ENCODE measurements at regions not wholly inside any gene's neighbourhood (a gene's known extent, or its start where the extent isn't known, plus 50 kb on each side); places are given as distances from the start of the nearest gene placed in this dataset.

DNA sequence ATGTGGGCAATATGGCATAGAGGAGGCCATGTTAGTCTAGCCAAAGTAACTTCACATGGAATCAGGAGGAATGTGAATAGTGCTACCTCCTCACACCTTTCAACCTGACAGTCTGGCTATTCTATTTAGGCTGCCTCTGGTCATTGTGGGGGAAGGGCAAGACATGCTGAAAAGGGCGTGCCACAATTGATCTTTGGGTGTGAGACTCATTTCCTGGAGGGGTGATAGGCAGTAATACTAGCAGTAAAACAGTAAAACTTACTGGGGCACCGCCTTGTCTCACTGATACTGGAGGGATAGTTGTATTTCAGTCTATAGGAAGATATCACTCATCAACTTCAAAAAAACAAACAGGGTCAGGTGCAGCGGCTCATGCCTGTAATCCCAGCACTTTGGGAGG lies 88.7 kb downstream of the TMEM168 start:
- no peak overlapping the region for H3K9ac ChIP-seq (ENCODE audit: insufficient read depth, low read length)

GRCh38 chr7:112707655-112708054 lies 82.5 kb downstream of the TMEM168 start:
- Histone ChIP-seq H3K9me3 (ENCODE audit: control insufficient read depth, insufficient read depth, low read depth, low read length) (no peaks in the 10 kb centered on the region), H3K36me3 (ENCODE audit: control insufficient read depth, insufficient read depth, low read length) (no peaks in the 10 kb centered on the region), H3K4me3 (replicated peaks in 1 of 4; ENCODE audit: control extremely low read depth in 1 of 4, insufficient read depth in 1 of 4, low read depth in 3 of 4, low read length in 4 of 4) (no peak overlapping the region), H3K27me3 (ENCODE audit: control insufficient read depth, insufficient read depth, low read length) (no peaks in the 10 kb centered on the region), H3K4me1 (ENCODE audit: control insufficient read depth, extremely low read depth, insufficient read depth, low read length) (no peaks in the 10 kb centered on the region), H3K27ac (ENCODE audit: insufficient read depth, low read length) (no peak overlapping the region), H3K4me2 (ENCODE audit: extremely low read depth, insufficient read depth, low read length) (no peak overlapping the region), H3K9ac (ENCODE audit: insufficient read depth, low read length) (no peak overlapping the region), H4K20me1 (ENCODE audit: control insufficient read depth, extremely low read depth, insufficient read depth, low read length) (no peaks in the 10 kb centered on the region), H2AFZ (ENCODE audit: low read length) (no peak overlapping the region), H3K79me2 (ENCODE audit: control insufficient read depth, insufficient read depth, low read length) (no peaks in the 10 kb centered on the region)
- TF ChIP-seq, protein P1, sequence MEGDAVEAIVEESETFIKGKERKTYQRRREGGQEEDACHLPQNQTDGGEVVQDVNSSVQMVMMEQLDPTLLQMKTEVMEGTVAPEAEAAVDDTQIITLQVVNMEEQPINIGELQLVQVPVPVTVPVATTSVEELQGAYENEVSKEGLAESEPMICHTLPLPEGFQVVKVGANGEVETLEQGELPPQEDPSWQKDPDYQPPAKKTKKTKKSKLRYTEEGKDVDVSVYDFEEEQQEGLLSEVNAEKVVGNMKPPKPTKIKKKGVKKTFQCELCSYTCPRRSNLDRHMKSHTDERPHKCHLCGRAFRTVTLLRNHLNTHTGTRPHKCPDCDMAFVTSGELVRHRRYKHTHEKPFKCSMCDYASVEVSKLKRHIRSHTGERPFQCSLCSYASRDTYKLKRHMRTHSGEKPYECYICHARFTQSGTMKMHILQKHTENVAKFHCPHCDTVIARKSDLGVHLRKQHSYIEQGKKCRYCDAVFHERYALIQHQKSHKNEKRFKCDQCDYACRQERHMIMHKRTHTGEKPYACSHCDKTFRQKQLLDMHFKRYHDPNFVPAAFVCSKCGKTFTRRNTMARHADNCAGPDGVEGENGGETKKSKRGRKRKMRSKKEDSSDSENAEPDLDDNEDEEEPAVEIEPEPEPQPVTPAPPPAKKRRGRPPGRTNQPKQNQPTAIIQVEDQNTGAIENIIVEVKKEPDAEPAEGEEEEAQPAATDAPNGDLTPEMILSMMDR (conservative IDR thresholded peaks at IDR 0.05 in 1 of 2, IDR thresholded peaks at IDR 0.05 in 1 of 2; ENCODE audit: low read depth in 1 of 2, low read length in 2 of 2), result no peak
- no peak for TF ChIP-seq EZH2 (IDR thresholded peaks at IDR 0.05; ENCODE audit: low read length, missing control alignments)
- no peak for DNase-seq (ENCODE audit: low read depth in 2 of 2)

More for the DNA sequence above, 88.7 kb downstream of the TMEM168 start:
- TF ChIP-seq, protein P1 (conservative IDR thresholded peaks at IDR 0.05 in 1 of 2, IDR thresholded peaks at IDR 0.05 in 1 of 2; ENCODE audit: low read depth in 1 of 2, low read length in 2 of 2), result no peak
- TF ChIP-seq EZH2 (IDR thresholded peaks at IDR 0.05; ENCODE audit: low read length, missing control alignments), result no peak
- DNase-seq (ENCODE audit: low read depth in 2 of 2), result no peak
- Histone ChIP-seq H3K4me3 (replicated peaks in 1 of 4; ENCODE audit: control extremely low read depth in 1 of 4, insufficient read depth in 1 of 4, low read depth in 3 of 4, low read length in 4 of 4) (no peak overlapping the region), H3K9me3 (ENCODE audit: control insufficient read depth, insufficient read depth, low read depth, low read length) (no peaks in the 10 kb centered on the region), H3K4me1 (ENCODE audit: control insufficient read depth, extremely low read depth, insufficient read depth, low read length) (no peaks in the 10 kb centered on the region), H3K36me3 (ENCODE audit: control insufficient read depth, insufficient read depth, low read length) (no peaks in the 10 kb centered on the region), H3K27me3 (ENCODE audit: control insufficient read depth, insufficient read depth, low read length) (no peaks in the 10 kb centered on the region), H3K4me2 (ENCODE audit: extremely low read depth, insufficient read depth, low read length) (no peak overlapping the region), H2AFZ (ENCODE audit: low read length) (no peak overlapping the region), H3K27ac (ENCODE audit: insufficient read depth, low read length) (no peak overlapping the region), H4K20me1 (ENCODE audit: control insufficient read depth, extremely low read depth, insufficient read depth, low read length) (no peaks in the 10 kb centered on the region), H3K79me2 (ENCODE audit: control insufficient read depth, insufficient read depth, low read length) (no peaks in the 10 kb centered on the region)

GRCh38 chr7:112708236-112708635 lies 82.0 kb downstream of the TMEM168 start:
- TF ChIP-seq, protein P1 (conservative IDR thresholded peaks at IDR 0.05 in 1 of 2, IDR thresholded peaks at IDR 0.05 in 1 of 2; ENCODE audit: low read depth in 1 of 2, low read length in 2 of 2), result no peak
- no peak for TF ChIP-seq EZH2 (IDR thresholded peaks at IDR 0.05; ENCODE audit: low read length, missing control alignments)
- Histone ChIP-seq H4K20me1 (ENCODE audit: control insufficient read depth, extremely low read depth, insufficient read depth, low read length) (no peaks in the 10 kb centered on the region), H3K27ac (ENCODE audit: insufficient read depth, low read length) (no peak overlapping the region), H3K9ac (ENCODE audit: insufficient read depth, low read length) (no peak overlapping the region), H3K9me3 (ENCODE audit: control insufficient read depth, insufficient read depth, low read depth, low read length) (no peaks in the 10 kb centered on the region), H3K36me3 (ENCODE audit: control insufficient read depth, insufficient read depth, low read length) (no peaks in the 10 kb centered on the region), H3K4me1 (ENCODE audit: control insufficient read depth, extremely low read depth, insufficient read depth, low read length) (no peaks in the 10 kb centered on the region), H3K27me3 (ENCODE audit: control insufficient read depth, insufficient read depth, low read length) (no peaks in the 10 kb centered on the region), H3K79me2 (ENCODE audit: control insufficient read depth, insufficient read depth, low read length) (no peaks in the 10 kb centered on the region), H3K4me2 (ENCODE audit: extremely low read depth, insufficient read depth, low read length) (no peak overlapping the region), H3K4me3 (replicated peaks in 1 of 4; ENCODE audit: control extremely low read depth in 1 of 4, insufficient read depth in 1 of 4, low read depth in 3 of 4, low read length in 4 of 4) (no peak overlapping the region), H2AFZ (ENCODE audit: low read length) (no peak overlapping the region)
- DNase-seq (ENCODE audit: low read depth in 2 of 2), result no peak

Data from fibroblast of lung (primary cell).